Lower lobe of right lung (tissue), 2 donors: ENCODE measurements at regions not wholly inside any gene's neighbourhood (a gene's known extent, or its start where the extent isn't known, plus 50 kb on each side); places are given as distances from the start of the nearest gene placed in this dataset.

ENCODE experiments used
- ATAC-seq, 2 donors: fragments of 200-7000 bp; cut with Tn5 transposase; one replicate each; pipeline ENCODE4 v1.9.1; 2020 to 2022; ENCODE audit warnings: mild to moderate bottlenecking in 2 of 2, moderate library complexity in 2 of 2
- DNase-seq: peaks from one replicate; pipeline ENCODE4 v3.0.0-alpha.2; 2020
- H3K27ac ChIP-seq: fragments of 200-600 bp; one replicate; pipeline ENCODE4 v1.8.0; 2022
- H3K27me3 ChIP-seq: fragments of 200-600 bp; one replicate; pipeline ENCODE4 v1.8.0; 2022; ENCODE audit warnings: low read depth
- H3K36me3 ChIP-seq: fragments of 200-600 bp; one replicate; pipeline ENCODE4 v1.8.0; 2022; ENCODE audit warnings: mild to moderate bottlenecking
- H3K4me1 ChIP-seq: fragments of 200-600 bp; one replicate; pipeline ENCODE4 v1.8.0; 2022
- H3K4me3 ChIP-seq: fragments of 200-600 bp; one replicate; pipeline ENCODE4 v1.8.0; 2022; ENCODE audit warnings: mild to moderate bottlenecking
- H3K9me3 ChIP-seq: fragments of 200-600 bp; one replicate; pipeline ENCODE4 v1.8.0; 2022
- intact Hi-C: fragments of 100-400 bp; cut with DNase I; formaldehyde crosslinking; loops from one replicate; pipeline ENCODE4 v1.11.0; 2022
- TF ChIP-seq, protein P1 (sequence below): fragments of 200-600 bp; IDR thresholded peaks from one replicate; pipeline ENCODE4 v1.8.0; 2022; ENCODE audit warnings: antibody characterized with exemption, mild to moderate bottlenecking
- donor health status: DM: no; HTN: yes; CAD: no; lungs with severe emphysema.

DNA sequence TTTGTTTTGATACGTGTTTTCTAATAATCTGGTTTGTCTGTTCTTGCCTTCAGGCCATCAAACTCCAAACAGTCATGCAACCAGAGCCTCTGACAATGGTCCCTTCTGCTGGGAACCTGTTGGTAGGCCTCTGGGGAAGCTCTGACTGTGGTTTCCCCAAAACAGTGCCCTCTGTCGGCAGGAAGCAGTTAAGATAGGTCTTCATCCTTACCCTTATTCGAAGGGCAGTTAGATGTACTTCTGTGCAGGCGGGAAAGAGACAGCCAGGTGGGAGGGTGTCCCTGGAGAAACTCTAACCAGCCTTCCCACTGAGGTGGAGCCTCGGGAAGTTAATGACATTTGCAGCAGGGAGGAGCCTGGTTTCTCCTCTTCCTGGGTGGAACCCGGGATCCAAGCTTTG, 81.6 kb upstream of the CHMP2B start:
- intact Hi-C loops, result no loop called here
- Histone ChIP-seq H3K27ac (no peak overlapping the region), H3K27me3 (no peaks in the 10 kb centered on the region), H3K4me1 (no peaks in the 10 kb centered on the region), H3K4me3 (no peak overlapping the region), H3K36me3 (no peaks in the 10 kb centered on the region), H3K9me3 (peaks cover 13% of the 10 kb centered on the region)
- TF ChIP-seq, protein P1, sequence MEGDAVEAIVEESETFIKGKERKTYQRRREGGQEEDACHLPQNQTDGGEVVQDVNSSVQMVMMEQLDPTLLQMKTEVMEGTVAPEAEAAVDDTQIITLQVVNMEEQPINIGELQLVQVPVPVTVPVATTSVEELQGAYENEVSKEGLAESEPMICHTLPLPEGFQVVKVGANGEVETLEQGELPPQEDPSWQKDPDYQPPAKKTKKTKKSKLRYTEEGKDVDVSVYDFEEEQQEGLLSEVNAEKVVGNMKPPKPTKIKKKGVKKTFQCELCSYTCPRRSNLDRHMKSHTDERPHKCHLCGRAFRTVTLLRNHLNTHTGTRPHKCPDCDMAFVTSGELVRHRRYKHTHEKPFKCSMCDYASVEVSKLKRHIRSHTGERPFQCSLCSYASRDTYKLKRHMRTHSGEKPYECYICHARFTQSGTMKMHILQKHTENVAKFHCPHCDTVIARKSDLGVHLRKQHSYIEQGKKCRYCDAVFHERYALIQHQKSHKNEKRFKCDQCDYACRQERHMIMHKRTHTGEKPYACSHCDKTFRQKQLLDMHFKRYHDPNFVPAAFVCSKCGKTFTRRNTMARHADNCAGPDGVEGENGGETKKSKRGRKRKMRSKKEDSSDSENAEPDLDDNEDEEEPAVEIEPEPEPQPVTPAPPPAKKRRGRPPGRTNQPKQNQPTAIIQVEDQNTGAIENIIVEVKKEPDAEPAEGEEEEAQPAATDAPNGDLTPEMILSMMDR, result peak; percentile 18
- ATAC-seq (no peak), DNase-seq (no peak)

DNA sequence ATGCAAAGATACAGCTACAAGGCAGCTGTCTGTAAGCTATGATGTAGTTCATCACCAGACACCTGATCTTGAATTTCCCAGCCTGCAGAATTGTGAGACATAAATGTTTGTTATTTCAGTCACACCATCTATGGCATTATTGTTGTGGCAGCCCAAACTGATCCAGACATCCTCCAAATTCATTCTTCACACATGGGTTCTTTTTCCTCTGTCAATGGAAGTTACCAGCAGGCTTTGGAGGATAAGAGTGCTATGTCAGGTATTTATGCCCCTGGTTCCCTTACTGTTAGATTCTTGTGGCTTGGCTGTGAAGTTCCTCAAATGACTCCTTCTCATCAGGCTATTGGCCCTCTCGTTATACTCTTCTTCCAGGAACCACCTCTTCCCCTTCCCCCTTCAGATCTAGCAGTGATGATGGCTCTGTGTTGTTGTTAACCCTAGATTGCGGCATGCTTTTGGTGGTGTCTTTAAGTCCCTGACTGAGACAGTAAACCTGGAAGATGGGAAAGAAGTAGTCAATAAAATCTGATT, 91.0 kb upstream of the CHMP2B start:
- DNase-seq, result no peak
- Histone ChIP-seq H3K27me3 (no peaks in the 10 kb centered on the region), H3K4me1 (no peaks in the 10 kb centered on the region), H3K27ac (no peak overlapping the region), H3K36me3 (no peaks in the 10 kb centered on the region), H3K9me3 (peaks cover 9% of the 10 kb centered on the region), H3K4me3 (no peak overlapping the region)
- no peak for ATAC-seq
- TF ChIP-seq, protein P1, result no peak
- intact Hi-C loops, result no loop called here

DNA sequence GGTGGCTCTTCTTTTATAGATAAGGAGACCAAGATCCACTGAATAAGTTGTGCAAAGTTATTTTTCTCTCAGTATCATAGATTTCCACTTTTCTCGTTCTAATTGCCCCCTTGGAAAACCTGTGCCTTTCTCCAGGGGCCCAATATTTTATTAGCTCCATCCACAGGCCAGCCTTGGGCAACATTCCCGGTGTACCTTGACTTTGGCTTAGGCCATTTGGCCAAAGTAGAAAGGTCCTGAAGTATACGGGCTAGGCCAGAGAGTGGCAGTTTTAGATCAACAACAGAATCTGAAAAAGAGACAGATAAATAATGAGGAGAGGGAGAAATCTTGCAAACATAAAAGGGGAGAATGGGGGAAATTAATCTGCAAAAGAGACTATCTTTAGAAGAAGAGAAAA, 91.7 kb upstream of the CHMP2B start:
- no peaks in the 10 kb centered on the region for H3K36me3 ChIP-seq
- H3K4me1 ChIP-seq, result no peaks in the 10 kb centered on the region
- H3K4me3 ChIP-seq, result no peak overlapping the region
- TF ChIP-seq, protein P1, result no peak
- no peak overlapping the region for H3K27ac ChIP-seq
- intact Hi-C loops, result no loop called here
- ATAC-seq, result no peak
- H3K27me3 ChIP-seq, result no peaks in the 10 kb centered on the region
- DNase-seq, result no peak
- H3K9me3 ChIP-seq, result peaks cover 3% of the 10 kb centered on the region

DNA sequence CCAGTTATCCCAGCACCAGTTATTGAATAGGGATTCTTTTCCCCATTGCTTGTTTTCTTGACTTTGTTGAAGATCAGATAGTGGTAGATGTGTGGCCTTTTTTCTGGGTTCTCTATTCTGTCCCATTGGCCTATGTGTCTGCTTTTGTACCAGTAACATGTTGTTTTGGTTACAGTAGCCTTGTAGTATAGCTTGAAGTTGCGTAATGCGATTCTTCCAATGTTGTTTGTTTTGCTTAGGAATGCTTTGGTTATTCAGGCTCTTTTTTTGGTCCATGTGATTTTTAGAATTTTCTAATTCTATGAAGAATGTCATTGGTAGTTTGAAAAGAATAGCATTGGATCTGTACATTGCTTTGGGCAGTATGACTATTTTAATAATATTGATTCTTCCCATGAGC, 94.3 kb upstream of the CHMP2B start:
- ATAC-seq, result no peak
- DNase-seq, result no peak
- no peaks in the 10 kb centered on the region for H3K36me3 ChIP-seq
- no peaks in the 10 kb centered on the region for H3K4me1 ChIP-seq
- intact Hi-C loops, result no loop called here
- no peak overlapping the region for H3K27ac ChIP-seq
- H3K9me3 ChIP-seq, result no peaks in the 10 kb centered on the region
- no peak overlapping the region for H3K4me3 ChIP-seq
- H3K27me3 ChIP-seq, result no peaks in the 10 kb centered on the region
- TF ChIP-seq, protein P1, result no peak

DNA sequence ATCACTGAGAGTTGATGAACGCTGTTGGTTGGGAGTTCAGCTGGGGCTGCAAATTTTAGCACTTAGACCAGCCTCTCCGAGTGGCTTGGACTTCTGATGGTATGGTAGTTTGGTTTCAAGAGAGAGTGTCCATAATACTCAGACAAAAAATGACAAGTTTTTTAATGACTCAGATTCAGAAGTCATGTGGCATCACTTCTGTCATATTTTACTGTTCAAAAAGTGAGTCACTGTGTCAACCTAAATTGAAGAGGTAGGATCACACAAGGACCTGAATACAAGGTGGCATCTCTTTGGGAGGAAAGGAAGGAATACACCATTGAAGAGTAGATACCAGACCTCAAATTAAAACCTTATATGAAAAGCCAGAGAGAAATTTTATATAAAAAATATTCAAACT, 99.1 kb upstream of the CHMP2B start:
- Histone ChIP-seq H3K4me3 (no peak overlapping the region), H3K4me1 (no peaks in the 10 kb centered on the region), H3K36me3 (no peaks in the 10 kb centered on the region), H3K27me3 (no peaks in the 10 kb centered on the region), H3K9me3 (no peaks in the 10 kb centered on the region), H3K27ac (no peak overlapping the region)
- intact Hi-C loops, result no loop called here
- ATAC-seq, result no peak
- TF ChIP-seq, protein P1, result no peak
- DNase-seq, result no peak

DNA sequence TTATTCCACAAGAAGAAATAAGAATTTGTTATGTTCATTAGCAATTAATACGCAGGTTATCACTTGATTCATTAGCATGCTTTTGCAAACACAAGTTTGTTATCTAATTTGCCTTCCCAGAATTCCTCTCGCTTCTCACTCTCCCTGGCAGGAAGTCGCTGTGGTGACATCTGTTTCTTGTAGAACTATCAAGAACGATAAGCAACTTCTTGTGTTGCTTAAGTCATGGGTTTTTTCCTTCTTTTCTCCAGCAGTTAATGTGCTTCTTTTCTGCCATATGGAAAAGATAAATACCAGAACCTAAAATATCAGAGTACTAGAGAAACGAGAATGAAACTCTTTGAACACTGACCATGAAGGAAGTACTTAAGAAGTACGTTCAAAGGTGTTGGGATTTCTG, 99.8 kb upstream of the CHMP2B start:
- DNase-seq (no peak), ATAC-seq (no peak)
- TF ChIP-seq, protein P1, result no peak
- Histone ChIP-seq H3K27ac (no peak overlapping the region), H3K36me3 (no peaks in the 10 kb centered on the region), H3K4me3 (no peak overlapping the region), H3K9me3 (no peaks in the 10 kb centered on the region), H3K27me3 (no peaks in the 10 kb centered on the region), H3K4me1 (no peaks in the 10 kb centered on the region)
- intact Hi-C loops, result no loop called here
